ENCODE measurements at regions not wholly inside any gene's neighbourhood (a gene's known extent, or its start where the extent isn't known, plus 50 kb on each side); places are given as distances from the start of the nearest gene placed in this dataset.

GRCh38 chr1:157237522-157237921 is 99.3 kb upstream of the ETV3 start:
- no peak for TF ChIP-seq POLR2AphosphoS5 (IDR thresholded peaks at IDR 0.05; ENCODE audit: low read depth, low read length)
- TF ChIP-seq CTCF (IDR thresholded peaks at IDR 0.05 in 2 of 3, conservative IDR thresholded peaks at IDR 0.05 in 1 of 3; ENCODE audit: borderline replicate concordance in 1 of 3, insufficient read depth in 1 of 3, low read depth in 2 of 3, low read length in 2 of 3), result no peak
